Right lobe of liver (tissue), 6 donors: ENCODE measurements at regions not wholly inside any gene's neighbourhood (a gene's known extent, or its start where the extent isn't known, plus 50 kb on each side); places are given as distances from the start of the nearest gene placed in this dataset.

Source experiments
- ATAC-seq, 4 donors: fragments of 200-7000 bp; cut with Tn5 transposase; one replicate each; pipeline ENCODE4 v1.9.1; 2020; ENCODE audit warnings: mild to moderate bottlenecking in 4 of 4, moderate library complexity in 4 of 4
- DNase-seq, 3 donors: peaks; one replicate each; pipeline ENCODE4 v3.0.0-alpha.2; 2020
- H3K27ac ChIP-seq, 3 donors: fragments of 200-600 bp; one replicate each; pipeline ENCODE4 v1.8.0; 2022
- H3K27me3 ChIP-seq, 2 donors: fragments of 200-600 bp; one replicate each; pipeline ENCODE4 v1.8.0; 2022
- H3K36me3 ChIP-seq, 4 donors: fragments of 200-600 bp; sonication (generic) in 1 of 4; one replicate each; pipeline versions ENCODE4 v1.5.1 to v1.8.0; 2017 to 2022; ENCODE audit warnings: control low read depth in 1 of 4
- H3K4me1 ChIP-seq, 4 donors: fragments of 200-600 bp; sonication (generic) in 1 of 4; one replicate each; pipeline versions ENCODE4 v1.5.1 to v1.8.0; 2017 to 2022; ENCODE audit warnings: control low read depth in 1 of 4
- H3K4me3 ChIP-seq, 3 donors: fragments of 200-600 bp; one replicate each; pipeline ENCODE4 v1.8.0; 2022
- H3K9me3 ChIP-seq, 4 donors: fragments of 200-600 bp; sonication (generic) in 1 of 4; one replicate each; pipeline versions ENCODE4 v1.5.1 to v1.8.0; 2017 to 2022; ENCODE audit warnings: control low read depth in 1 of 4
- POLR2A ChIP-seq: fragments of 450-650 bp; IDR thresholded peaks from one replicate; pipeline ENCODE4 v1.6.1; 2017; ENCODE audit warnings: antibody characterized with exemption, mild to moderate bottlenecking
- WGBS: methylation state at CpG from one replicate; pipeline ENCODE4 v1.1.6; 2018; ENCODE audit warnings: low coverage, low lambda C conversion rate; ENCODE audit not compliant: insufficient coverage; ENCODE audit errors: missing lambda C conversion rate; 5-methylcytosine and 5-hydroxymethylcytosine counted together
- intact Hi-C, 2 donors: fragments of 100-400 bp; cut with DNase I; formaldehyde crosslinking; loops; one replicate each; pipeline versions ENCODE4 v1.11.2 to v1.14.1; 2022
- TF ChIP-seq, protein P1 (sequence below), 4 donors: fragments of 200-600 bp in 3 of 4; fragments of 450-650 bp in 1 of 4; IDR thresholded peaks; one replicate each; pipeline versions ENCODE4 v1.5.1 to v1.8.0; 2016 to 2022; ENCODE audit warnings: antibody characterized with exemption in 4 of 4, mild to moderate bottlenecking in 2 of 4
- donor health status: DM: no; HTN: yes; CAD: no.
- donor health status: DM: no; HTN: no; CAD: no.
- donor health status: DM: no; HTN: no; CAD: no.
- donor health status: DM: no; HTN: yes; CAD: no.
- donor health status: DM: no; HTN: yes; CAD: no.

DNA sequence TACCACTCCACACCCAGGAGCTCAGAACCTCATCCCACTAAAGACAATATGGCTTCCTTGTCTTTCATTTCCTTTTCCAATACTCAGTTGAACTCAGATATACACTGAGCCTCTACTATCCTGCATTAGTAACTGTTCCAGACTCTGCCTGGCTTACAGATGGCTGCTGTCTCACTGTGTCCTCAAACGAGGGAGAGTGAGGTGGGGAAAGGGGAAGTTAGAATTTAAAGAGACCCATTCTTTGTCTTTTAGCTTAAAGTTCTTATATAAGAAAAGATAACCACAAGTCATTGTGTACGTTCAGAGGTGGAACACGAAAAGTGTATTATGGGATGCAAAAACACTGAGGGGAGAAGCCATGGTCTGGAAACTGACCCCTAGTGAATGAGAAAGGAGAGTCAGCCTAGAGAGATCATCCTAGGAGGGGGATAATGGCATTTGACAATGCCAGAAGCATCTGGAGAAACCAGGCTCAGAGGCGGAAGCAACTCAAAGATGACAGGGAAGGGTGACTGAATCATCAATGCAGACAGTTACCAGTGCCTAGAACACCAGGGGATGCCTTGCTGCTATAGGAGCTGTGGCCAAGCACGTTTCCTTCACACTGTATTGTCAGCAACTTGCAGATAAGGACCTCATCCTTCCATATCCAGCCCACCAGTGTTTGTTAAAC, 170.7 kb downstream of the CYRIA start:
- no peak overlapping the region for H3K27ac ChIP-seq
- no peaks in the 10 kb centered on the region for H3K36me3 ChIP-seq
- no peak for DNase-seq
- no peak overlapping the region for H3K4me3 ChIP-seq
- no peaks in the 10 kb centered on the region for H3K9me3 ChIP-seq
- ATAC-seq: no peak
- no peaks in the 10 kb centered on the region for H3K27me3 ChIP-seq
- intact Hi-C loops: no loop called here
- TF ChIP-seq POLR2A: no peak
- TF ChIP-seq, protein P1, sequence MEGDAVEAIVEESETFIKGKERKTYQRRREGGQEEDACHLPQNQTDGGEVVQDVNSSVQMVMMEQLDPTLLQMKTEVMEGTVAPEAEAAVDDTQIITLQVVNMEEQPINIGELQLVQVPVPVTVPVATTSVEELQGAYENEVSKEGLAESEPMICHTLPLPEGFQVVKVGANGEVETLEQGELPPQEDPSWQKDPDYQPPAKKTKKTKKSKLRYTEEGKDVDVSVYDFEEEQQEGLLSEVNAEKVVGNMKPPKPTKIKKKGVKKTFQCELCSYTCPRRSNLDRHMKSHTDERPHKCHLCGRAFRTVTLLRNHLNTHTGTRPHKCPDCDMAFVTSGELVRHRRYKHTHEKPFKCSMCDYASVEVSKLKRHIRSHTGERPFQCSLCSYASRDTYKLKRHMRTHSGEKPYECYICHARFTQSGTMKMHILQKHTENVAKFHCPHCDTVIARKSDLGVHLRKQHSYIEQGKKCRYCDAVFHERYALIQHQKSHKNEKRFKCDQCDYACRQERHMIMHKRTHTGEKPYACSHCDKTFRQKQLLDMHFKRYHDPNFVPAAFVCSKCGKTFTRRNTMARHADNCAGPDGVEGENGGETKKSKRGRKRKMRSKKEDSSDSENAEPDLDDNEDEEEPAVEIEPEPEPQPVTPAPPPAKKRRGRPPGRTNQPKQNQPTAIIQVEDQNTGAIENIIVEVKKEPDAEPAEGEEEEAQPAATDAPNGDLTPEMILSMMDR (IDR thresholded peaks at IDR 0.05): no peak
- 54% methylated on average over 5 of the region's 5 CpGs for WGBS
- peaks cover 0 to 23% (median 8%) of the 10 kb centered on the region in 4 donors for H3K4me1 ChIP-seq

DNA sequence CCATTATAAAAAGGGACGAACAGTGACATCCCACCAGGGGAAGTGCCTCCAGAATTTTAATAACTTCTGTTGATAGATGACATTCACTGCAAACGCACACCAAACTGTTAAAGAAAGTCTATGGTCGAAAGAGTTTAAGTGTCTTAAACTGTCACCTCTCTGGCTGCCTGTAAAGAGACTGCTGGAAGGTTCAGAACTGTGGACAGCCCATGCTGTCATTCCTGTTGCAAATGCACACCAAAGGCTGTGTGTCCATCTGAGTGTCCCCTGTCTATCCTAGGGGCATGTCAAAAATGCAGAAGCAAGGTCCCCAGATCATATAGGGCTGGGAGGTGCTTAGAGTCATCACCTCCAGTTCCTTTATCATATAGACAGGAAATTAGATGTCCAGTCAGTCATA, 171.8 kb downstream of the CYRIA start:
- DNase-seq (no peak), ATAC-seq (no peak)
- Histone ChIP-seq H3K9me3 (no peaks in the 10 kb centered on the region), H3K4me1 (peaks cover 0 to 23% (median 8%) of the 10 kb centered on the region in 4 donors), H3K27me3 (no peaks in the 10 kb centered on the region), H3K4me3 (no peak overlapping the region), H3K27ac (no peak overlapping the region), H3K36me3 (no peaks in the 10 kb centered on the region)
- intact Hi-C loops: no loop called here
- TF ChIP-seq, protein P1 (IDR thresholded peaks at IDR 0.05): no peak
- no peak for TF ChIP-seq POLR2A
- 71% methylated on average over 3 of the region's 3 CpGs for WGBS

DNA sequence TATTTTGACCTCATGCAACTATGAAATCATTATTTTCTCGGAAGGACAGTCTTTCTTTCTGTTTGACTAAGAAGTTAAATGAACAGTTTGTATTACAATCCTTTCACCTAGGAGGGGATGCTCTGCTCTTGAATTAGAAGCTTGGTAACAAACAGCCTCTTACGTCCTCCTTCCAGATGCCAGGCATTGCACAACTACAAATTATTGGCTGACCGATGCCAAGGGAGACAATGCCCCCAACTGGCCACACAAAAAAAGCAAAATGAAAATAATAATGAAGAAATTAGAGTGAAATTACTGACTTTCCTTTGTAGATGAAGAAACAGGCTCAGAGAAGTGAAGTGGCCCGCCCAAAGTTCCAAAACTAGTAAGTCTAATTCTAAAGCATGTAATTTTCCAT, 177.9 kb downstream of the CYRIA start:
- 22% methylated on average over 4 of the region's 4 CpGs for WGBS
- ATAC-seq: peak; percentile 67 to 84 (median 78)
- Histone ChIP-seq H3K36me3 (no peaks in the 10 kb centered on the region), H3K27ac (no peak overlapping the region), H3K4me1 (no peaks in the 10 kb centered on the region), H3K4me3 (no peak overlapping the region), H3K9me3 (no peaks in the 10 kb centered on the region), H3K27me3 (no peaks in the 10 kb centered on the region)
- TF ChIP-seq, protein P1 (IDR thresholded peaks at IDR 0.05): peak; percentile 48 to 74 (median 60)
- no peak for TF ChIP-seq POLR2A
- intact Hi-C loops: no loop called here
- peak in 1 of 3 donors; percentile 51 for DNase-seq

DNA sequence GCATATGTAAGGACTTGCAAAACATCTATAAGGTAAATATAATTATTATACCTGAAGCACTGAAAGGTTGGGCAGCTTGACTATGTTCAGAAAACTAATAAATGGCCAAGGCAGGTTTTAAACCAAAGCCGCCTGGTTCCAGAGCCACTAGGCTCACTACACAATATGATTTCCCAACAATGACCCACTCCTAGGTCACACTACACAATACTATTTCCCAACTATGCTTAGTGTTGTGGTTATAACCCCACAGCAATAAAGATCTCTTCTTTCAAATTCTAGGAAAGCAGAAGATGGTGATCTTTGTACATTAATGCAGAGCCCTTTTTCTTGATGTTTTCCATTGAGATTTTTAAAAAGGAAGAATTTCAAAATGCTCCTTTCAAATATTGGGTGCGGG, 180.4 kb downstream of the CYRIA start:
- TF ChIP-seq, protein P1 (IDR thresholded peaks at IDR 0.05): no peak
- TF ChIP-seq POLR2A: no peak
- ATAC-seq (peak in 1 of 4 donors; percentile 35), DNase-seq (no peak)
- Histone ChIP-seq H3K9me3 (no peaks in the 10 kb centered on the region), H3K27ac (no peak overlapping the region), H3K27me3 (no peaks in the 10 kb centered on the region), H3K4me1 (no peaks in the 10 kb centered on the region), H3K4me3 (no peak overlapping the region), H3K36me3 (no peaks in the 10 kb centered on the region)
- 79% methylated on average over 2 of the region's 2 CpGs for WGBS
- intact Hi-C loops: no loop called here
